Nephron progenitor cell (in vitro differentiated cells): ENCODE measurements at regions not wholly inside any gene's neighbourhood (a gene's known extent, or its start where the extent isn't known, plus 50 kb on each side); places are given as distances from the start of the nearest gene placed in this dataset.
A peak's percentile ranks its signal among the peaks of the same experiment; 100 is the strongest.
"Not testable (repeated sequence)": the region's sequence is repeated elsewhere in the genome, so short reads cannot be mapped to it uniquely, and the experiment has no call there.

Experiments used
- DNase-seq: peaks from one replicate; pipeline ENCODE4 v3.0.0; 2021
- H3K27ac Mint-ChIP-seq: 2 replicates; pipeline ENCODE4 v1.8.0; 2021; ENCODE audit warnings: mild to moderate bottlenecking, moderate library complexity, mixed read lengths
- H3K27me3 Mint-ChIP-seq: 2 replicates; pipeline ENCODE4 v1.8.0; 2021; ENCODE audit warnings: mild to moderate bottlenecking, low read depth, mixed read lengths; ENCODE audit not compliant: poor library complexity
- H3K36me3 Mint-ChIP-seq: 2 replicates; pipeline ENCODE4 v1.8.0; 2021; ENCODE audit warnings: low read depth, mixed read lengths
- H3K4me1 Mint-ChIP-seq: 2 replicates; pipeline ENCODE4 v1.8.0; 2021; ENCODE audit warnings: mixed read lengths
- H3K4me3 Mint-ChIP-seq: 2 replicates; pipeline ENCODE4 v1.8.0; 2021; ENCODE audit warnings: mild to moderate bottlenecking, moderate library complexity, mixed read lengths
- H3K9me3 Mint-ChIP-seq: 2 replicates; pipeline ENCODE4 v1.8.0; 2021; ENCODE audit warnings: mild to moderate bottlenecking, moderate library complexity, mixed read lengths
- TF ChIP-seq, protein P1 (sequence below): fragments of 200-600 bp; sonication (generic); IDR thresholded peaks from 2 replicates; pipeline ENCODE4 v1.5.0; 2021; ENCODE audit warnings: antibody characterized with exemption

DNA sequence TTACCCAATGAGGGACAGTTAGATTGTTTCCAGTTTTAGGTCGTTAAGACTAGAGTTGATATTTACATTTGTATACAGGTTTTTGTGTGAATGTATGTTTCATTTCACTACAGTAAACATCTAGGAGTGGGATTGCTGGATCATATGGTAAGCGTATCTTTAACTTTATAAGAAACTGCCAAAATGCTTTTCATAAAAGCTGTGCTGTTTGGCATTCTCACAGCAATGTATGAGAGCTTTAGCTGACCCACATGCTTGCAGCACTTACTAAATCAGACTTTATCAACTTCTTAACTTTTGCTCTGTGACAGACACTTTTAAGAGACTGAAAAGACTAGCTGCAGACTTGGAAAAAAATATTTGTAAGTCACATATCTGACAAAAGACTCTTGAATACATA lies 262.5 kb upstream of the PELI2 start:
- no peak overlapping the region for H3K27ac Mint-ChIP-seq
- no peak for DNase-seq
- no peak overlapping the region for H3K4me3 Mint-ChIP-seq
- no peaks in the 10 kb centered on the region for H3K27me3 Mint-ChIP-seq
- peaks cover 26% of the 10 kb centered on the region for H3K9me3 Mint-ChIP-seq
- H3K4me1 Mint-ChIP-seq, result no peaks in the 10 kb centered on the region
- TF ChIP-seq, protein P1, sequence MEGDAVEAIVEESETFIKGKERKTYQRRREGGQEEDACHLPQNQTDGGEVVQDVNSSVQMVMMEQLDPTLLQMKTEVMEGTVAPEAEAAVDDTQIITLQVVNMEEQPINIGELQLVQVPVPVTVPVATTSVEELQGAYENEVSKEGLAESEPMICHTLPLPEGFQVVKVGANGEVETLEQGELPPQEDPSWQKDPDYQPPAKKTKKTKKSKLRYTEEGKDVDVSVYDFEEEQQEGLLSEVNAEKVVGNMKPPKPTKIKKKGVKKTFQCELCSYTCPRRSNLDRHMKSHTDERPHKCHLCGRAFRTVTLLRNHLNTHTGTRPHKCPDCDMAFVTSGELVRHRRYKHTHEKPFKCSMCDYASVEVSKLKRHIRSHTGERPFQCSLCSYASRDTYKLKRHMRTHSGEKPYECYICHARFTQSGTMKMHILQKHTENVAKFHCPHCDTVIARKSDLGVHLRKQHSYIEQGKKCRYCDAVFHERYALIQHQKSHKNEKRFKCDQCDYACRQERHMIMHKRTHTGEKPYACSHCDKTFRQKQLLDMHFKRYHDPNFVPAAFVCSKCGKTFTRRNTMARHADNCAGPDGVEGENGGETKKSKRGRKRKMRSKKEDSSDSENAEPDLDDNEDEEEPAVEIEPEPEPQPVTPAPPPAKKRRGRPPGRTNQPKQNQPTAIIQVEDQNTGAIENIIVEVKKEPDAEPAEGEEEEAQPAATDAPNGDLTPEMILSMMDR, result no peak
- H3K36me3 Mint-ChIP-seq, result peaks cover 4% of the 10 kb centered on the region

DNA sequence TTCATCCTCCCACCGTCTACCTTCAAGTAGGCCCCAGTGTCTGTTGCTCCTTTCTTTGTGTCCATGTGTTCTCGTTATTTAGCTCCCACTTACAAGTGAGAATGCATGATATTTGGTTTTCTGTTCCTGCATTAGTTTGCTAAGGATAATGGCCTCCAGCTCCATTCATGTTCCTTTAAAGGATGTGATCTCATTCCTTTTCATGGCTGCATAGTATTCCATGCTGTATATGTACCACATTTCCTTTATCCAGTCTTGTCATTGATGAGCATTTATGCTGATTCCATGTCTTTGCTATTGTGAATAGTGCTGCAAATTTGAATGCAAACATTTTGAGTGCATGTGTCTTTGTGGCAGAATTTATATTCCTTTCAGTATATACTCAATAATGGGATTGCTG lies 259.6 kb upstream of the PELI2 start:
- Mint-ChIP-seq H3K4me3 (no peak overlapping the region), H3K27me3 (no peaks in the 10 kb centered on the region), H3K27ac (no peak overlapping the region), H3K9me3 (peaks cover 49% of the 10 kb centered on the region), H3K36me3 (peaks cover 15% of the 10 kb centered on the region), H3K4me1 (no peaks in the 10 kb centered on the region)
- TF ChIP-seq, protein P1, result no peak
- no peak for DNase-seq

DNA sequence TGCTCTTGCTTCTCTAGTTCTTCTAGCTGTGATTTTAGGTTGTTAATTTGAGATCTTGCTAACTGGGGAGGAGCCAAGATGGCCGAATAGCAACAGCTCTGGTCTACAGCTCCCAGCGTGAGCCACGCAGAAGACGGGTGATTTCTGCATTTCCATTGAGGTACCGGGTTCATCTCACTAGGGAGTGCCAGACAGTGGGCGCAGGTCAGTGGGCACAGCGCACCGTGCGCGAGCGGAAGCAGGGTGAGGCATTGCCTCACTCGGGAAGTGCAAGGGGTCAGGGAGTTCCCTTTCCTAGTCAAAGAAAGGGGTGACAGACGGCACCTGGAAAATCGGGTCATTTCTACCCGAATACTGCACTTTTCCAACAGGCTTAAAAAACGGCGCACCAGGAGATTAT lies 256.6 kb upstream of the PELI2 start:
- H3K4me3 Mint-ChIP-seq, H3K27me3 Mint-ChIP-seq, DNase-seq, H3K4me1 Mint-ChIP-seq: not testable (repeated sequence)
- Mint-ChIP-seq H3K27ac (peak overlapping the region; percentile 66), H3K36me3 (peaks cover 26% of the 10 kb centered on the region), H3K9me3 (peaks cover 70% of the 10 kb centered on the region)

DNA sequence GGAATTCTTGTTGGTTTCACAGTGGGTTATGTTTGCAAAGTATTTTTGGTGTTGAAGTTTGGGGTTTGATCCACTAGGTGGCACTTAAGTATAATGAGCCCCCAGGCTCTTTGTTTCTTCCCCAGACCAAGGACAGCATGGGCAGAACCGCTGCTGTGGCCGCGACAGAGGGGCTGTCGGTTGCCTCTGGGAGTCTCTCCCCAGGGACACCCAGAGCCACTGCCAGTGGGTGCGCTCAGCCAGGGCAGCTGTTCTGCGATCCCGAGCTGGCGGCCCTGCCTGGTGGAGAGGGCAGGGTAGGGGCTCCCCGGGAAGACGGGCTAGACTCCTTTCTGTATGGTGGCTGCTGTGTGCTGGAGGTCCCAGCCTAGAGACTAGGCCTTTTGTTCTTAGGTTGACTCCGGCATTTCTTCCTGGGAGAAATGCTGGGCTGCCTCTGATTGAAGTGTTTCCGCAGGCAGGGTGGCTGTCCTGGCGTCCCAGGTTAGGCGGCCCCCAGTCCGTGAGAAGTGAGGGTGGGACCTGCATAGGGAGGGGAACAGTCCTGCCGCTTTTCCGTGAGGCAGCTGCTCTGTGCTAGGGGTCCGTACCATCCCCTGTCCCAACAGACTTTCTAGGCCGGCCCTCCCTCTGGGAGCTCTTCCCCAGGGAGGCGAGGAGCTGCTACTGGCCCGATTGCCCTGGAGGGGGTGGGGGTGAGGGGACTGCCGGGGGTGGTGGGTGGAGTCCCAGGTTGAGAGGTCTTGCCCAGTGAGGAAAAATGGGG lies 253.1 kb upstream of the PELI2 start:
- Mint-ChIP-seq H3K36me3 (peaks cover 26% of the 10 kb centered on the region), H3K27ac (no peak overlapping the region), H3K4me1 (no peaks in the 10 kb centered on the region), H3K4me3 (no peak overlapping the region), H3K9me3 (peaks cover 51% of the 10 kb centered on the region), H3K27me3 (peaks cover 4% of the 10 kb centered on the region)
- TF ChIP-seq, protein P1, result no peak
- no peak for DNase-seq

DNA sequence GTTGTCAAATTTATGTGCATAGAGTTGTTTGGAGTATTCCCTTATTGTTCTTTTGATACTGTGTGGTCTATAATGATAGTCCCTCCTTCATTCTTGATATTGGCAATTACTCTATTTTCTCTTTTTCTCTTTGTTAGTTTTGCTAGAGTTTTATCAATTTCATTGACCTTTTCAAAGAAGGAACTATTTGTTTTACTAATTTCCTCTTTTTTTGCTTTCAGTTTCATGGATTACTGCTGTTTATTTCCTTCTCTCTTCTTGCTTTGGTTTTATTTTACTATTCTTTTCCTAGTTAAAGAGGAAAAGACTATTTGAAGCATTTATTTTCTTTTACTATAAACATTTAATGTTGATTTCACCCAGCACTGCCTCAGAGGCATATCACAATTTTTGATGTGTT lies 250.9 kb upstream of the PELI2 start:
- H3K36me3 Mint-ChIP-seq, result peaks cover 13% of the 10 kb centered on the region
- H3K27ac Mint-ChIP-seq, result no peak overlapping the region
- DNase-seq, result no peak
- no peak overlapping the region for H3K4me3 Mint-ChIP-seq
- peaks cover 4% of the 10 kb centered on the region for H3K27me3 Mint-ChIP-seq
- peaks cover 34% of the 10 kb centered on the region for H3K9me3 Mint-ChIP-seq
- no peaks in the 10 kb centered on the region for H3K4me1 Mint-ChIP-seq
- TF ChIP-seq, protein P1, result no peak

DNA sequence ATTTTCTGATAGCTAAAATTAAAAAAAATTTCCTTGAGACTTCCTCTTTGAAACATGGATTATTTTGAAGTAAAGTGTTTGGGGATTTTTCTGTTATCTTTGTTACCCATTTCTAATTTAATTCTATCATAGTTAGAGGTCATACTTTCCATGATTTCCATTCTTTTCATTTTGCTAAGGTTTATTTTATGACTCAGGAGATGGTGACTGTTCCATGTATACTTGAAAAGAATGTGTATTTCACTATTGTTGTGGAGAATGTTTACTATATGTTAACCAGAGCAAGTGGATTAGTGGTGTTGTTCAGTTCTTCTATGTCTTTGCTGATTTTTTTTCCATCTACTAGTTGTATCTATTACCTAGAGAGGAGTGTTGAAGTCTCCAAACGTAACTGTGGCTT lies 250.5 kb upstream of the PELI2 start:
- Mint-ChIP-seq H3K9me3 (peaks cover 30% of the 10 kb centered on the region), H3K27me3 (peaks cover 5% of the 10 kb centered on the region), H3K4me1 (no peaks in the 10 kb centered on the region), H3K4me3 (no peak overlapping the region), H3K27ac (no peak overlapping the region), H3K36me3 (peaks cover 13% of the 10 kb centered on the region)
- TF ChIP-seq, protein P1, result no peak
- DNase-seq, result no peak
